ENCODE measurements at regions not wholly inside any gene's neighbourhood (a gene's known extent, or its start where the extent isn't known, plus 50 kb on each side); places are given as distances from the start of the nearest gene placed in this dataset.

DNA sequence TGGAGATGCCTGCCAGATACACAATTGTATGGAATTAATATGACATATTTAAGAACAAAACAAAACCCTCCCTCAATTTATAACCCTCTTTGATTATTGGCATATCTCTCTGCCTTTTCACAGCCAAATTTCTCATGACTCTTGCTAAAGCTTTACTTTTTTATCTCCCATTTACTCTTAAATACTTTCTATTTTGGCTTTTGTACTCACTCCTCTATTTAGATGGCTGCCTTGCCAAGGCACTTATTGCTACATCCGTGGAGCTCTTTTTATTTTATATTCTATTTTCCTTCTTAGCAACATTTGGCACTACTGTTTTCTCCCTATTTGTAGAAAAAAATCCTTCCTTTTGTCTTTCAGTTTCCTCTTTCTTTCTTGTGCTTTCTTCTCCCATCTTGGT lies 466.4 kb upstream of the CWC22 start:
- no peak for TF ChIP-seq CTCF (IDR thresholded peaks at IDR 0.05)
- TF ChIP-seq POLR2A (IDR thresholded peaks at IDR 0.05) = no peak

All from right lobe of liver (tissue), 4 donors.